ENCODE measurements at regions not wholly inside any gene's neighbourhood (a gene's known extent, or its start where the extent isn't known, plus 50 kb on each side); places are given as distances from the start of the nearest gene placed in this dataset.

DNA sequence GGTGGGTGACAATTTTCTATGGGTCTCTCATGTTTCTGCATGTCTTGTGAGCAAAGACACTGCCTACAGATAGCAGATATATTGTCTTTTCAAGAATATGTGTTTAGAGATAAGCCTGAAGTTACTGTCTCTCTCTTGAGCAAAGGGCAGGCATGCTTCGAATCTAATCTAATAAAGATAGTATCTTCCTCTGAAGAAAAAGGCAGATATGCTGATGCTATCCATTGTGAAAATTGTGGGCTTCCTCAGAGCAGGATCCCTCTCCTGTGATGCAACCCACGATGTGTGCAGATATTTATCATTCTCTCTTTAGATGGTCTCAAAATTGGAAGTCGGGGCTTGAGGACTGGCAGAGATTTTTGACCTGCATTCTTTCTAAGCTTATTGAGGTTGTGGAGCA is 187.0 kb downstream of the DACT1 start:
- TF ChIP-seq POLR2A (IDR thresholded peaks at IDR 0.05) (no peak), POLR2AphosphoS5 (IDR thresholded peaks at IDR 0.05) (no peak), CTCF (IDR thresholded peaks at IDR 0.05) (no peak), EP300 (IDR thresholded peaks at IDR 0.05) (no peak)
- intact Hi-C loops (cut with DNase I): no loop called here
- Histone ChIP-seq H3K4me1 (no peaks in the 10 kb centered on the region), H3K4me3 (no peak overlapping the region), H3K27me3 (no peaks in the 10 kb centered on the region), H3K9me3 (no peaks in the 10 kb centered on the region), H3K27ac (no peak overlapping the region), H3K36me3 (no peaks in the 10 kb centered on the region)
- WGBS, 2 donors: 71 to 76% methylated on average over 3 of the region's 3 CpGs
- DNase-seq: no peak

DNA sequence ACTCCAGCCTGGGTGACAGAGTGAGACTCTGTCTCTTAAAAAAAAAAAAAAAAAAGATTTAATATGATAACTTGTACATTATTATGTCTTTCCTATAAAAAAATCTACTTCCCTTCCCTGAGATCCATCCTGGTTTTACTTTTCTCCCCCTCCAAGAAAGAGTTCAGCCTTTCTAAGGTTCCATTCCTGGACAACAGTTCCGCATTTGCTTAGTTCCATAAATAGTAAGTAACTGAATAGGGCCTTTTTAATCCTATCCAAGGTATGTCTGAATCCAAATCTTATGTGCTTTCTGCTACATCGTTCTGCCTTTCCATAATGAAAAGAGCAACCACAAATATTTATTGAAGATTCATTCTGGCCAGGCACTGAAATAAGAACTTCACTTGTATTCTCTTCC is 187.8 kb downstream of the DACT1 start:
- no peaks in the 10 kb centered on the region for H3K36me3 ChIP-seq
- intact Hi-C loops (cut with DNase I): no loop called here
- no peak overlapping the region for H3K4me3 ChIP-seq
- no peak overlapping the region for H3K27ac ChIP-seq
- H3K9me3 ChIP-seq: no peaks in the 10 kb centered on the region
- 83 to 91% methylated on average over 2 of the region's 2 CpGs for WGBS, 2 donors
- H3K4me1 ChIP-seq: no peaks in the 10 kb centered on the region
- no peak for DNase-seq
- no peaks in the 10 kb centered on the region for H3K27me3 ChIP-seq
- TF ChIP-seq POLR2AphosphoS5 (IDR thresholded peaks at IDR 0.05) (no peak), CTCF (IDR thresholded peaks at IDR 0.05) (no peak), POLR2A (IDR thresholded peaks at IDR 0.05) (no peak), EP300 (IDR thresholded peaks at IDR 0.05) (no peak)

GRCh38 chr14:58826845-58827686 is 189.3 kb downstream of the DACT1 start:
- no peak for DNase-seq
- Histone ChIP-seq H3K27me3 (no peaks in the 10 kb centered on the region), H3K27ac (no peak overlapping the region), H3K4me1 (peaks cover 0 to 6% (median 4%) of the 10 kb centered on the region in 4 donors), H3K36me3 (no peaks in the 10 kb centered on the region), H3K9me3 (no peaks in the 10 kb centered on the region), H3K4me3 (no peak overlapping the region)
- TF ChIP-seq CTCF (IDR thresholded peaks at IDR 0.05) (no peak), EP300 (IDR thresholded peaks at IDR 0.05) (no peak), POLR2AphosphoS5 (IDR thresholded peaks at IDR 0.05) (no peak), POLR2A (IDR thresholded peaks at IDR 0.05) (no peak)
- intact Hi-C loops (cut with DNase I): no loop called here
- 87 to 92% methylated on average over 9 of the region's 9 CpGs for WGBS, 2 donors

DNA sequence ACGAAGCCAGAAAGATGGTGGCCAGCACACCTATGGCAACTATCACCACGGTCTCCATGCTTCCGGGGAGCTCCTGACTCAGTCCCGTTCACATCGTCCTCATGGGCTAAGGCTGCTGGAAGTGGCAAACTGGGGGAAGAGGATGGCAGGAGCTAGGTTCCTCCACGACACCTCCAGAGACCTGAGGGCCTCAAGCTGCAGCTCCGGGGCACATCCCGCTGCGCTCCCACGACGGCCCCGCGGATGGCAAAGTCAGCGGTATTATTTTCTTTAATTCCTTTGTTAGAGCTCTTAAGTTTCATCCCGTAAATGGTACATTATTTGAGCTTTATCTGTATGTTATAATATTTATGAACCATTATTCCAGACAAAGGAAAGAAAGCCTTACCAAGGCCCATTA is 190.5 kb downstream of the DACT1 start:
- TF ChIP-seq EP300 (IDR thresholded peaks at IDR 0.05): no peak
- no peak for TF ChIP-seq POLR2AphosphoS5 (IDR thresholded peaks at IDR 0.05)
- no peak for TF ChIP-seq CTCF (IDR thresholded peaks at IDR 0.05)
- no peak for TF ChIP-seq POLR2A (IDR thresholded peaks at IDR 0.05)
- Histone ChIP-seq H3K27ac (no peak overlapping the region), H3K27me3 (no peaks in the 10 kb centered on the region), H3K36me3 (no peaks in the 10 kb centered on the region), H3K9me3 (no peaks in the 10 kb centered on the region), H3K4me3 (no peak overlapping the region), H3K4me1 (peaks cover 0 to 15% (median 8%) of the 10 kb centered on the region in 4 donors)
- WGBS, 2 donors: 97 to 98% methylated on average over 15 of the region's 15 CpGs
- intact Hi-C loops (cut with DNase I): no loop called here
- no peak for DNase-seq
